Body of pancreas (tissue), 4 donors: ENCODE measurements at regions not wholly inside any gene's neighbourhood (a gene's known extent, or its start where the extent isn't known, plus 50 kb on each side); places are given as distances from the start of the nearest gene placed in this dataset.

Experiments used
- ATAC-seq: fragments of 150-250 bp; one replicate; pipeline ENCODE4 v1.9.1; 2016
- DNase-seq, 4 donors: peaks; one replicate each; pipeline ENCODE4 v3.0.0-alpha.2; 2019
- H3K27ac ChIP-seq, 4 donors: fragments of 200-600 bp; sonication (generic); 1 replicate in 3 of 4; 2 replicates in 1 of 4; pipeline versions ENCODE4 v1.5.1 to v1.6.1; 2016 to 2019; ENCODE audit warnings: mild to moderate bottlenecking in 1 of 4, mixed read lengths in 1 of 4, moderate library complexity in 1 of 4
- H3K27me3 ChIP-seq, 2 donors: fragments of 200-600 bp; sonication (generic); one replicate each; pipeline ENCODE4 v1.6.0; 2016; ENCODE audit warnings: mild to moderate bottlenecking in 1 of 2
- H3K36me3 ChIP-seq, 2 donors: fragments of 200-600 bp; sonication (generic); replicated peaks in 1 of 2; 2 replicates each; pipeline ENCODE4 v1.5.1; 2016; ENCODE audit warnings: low read depth in 2 of 2; ENCODE audit not compliant: insufficient read depth in 1 of 2
- H3K4me1 ChIP-seq: fragments of 200-600 bp; sonication (generic); one replicate; pipeline ENCODE4 v1.6.0; 2016
- H3K4me3 ChIP-seq, 2 donors: fragments of 200-600 bp; sonication (generic); 1 replicate in 1 of 2; 2 replicates in 1 of 2; pipeline ENCODE4 v1.5.1; 2016 to 2019
- H3K9me3 ChIP-seq, 3 donors: fragments of 200-600 bp; sonication (generic); 1 replicate in 2 of 3; 2 replicates in 1 of 3; pipeline ENCODE4 v1.5.1; 2016
- POLR2A ChIP-seq, 3 donors: fragments of 450-650 bp; IDR thresholded peaks; one replicate each; pipeline ENCODE4 v1.6.1; 2016; ENCODE audit warnings: antibody characterized with exemption in 3 of 3, mild to moderate bottlenecking in 2 of 3
- WGBS, 2 donors: methylation state at CpG; one replicate each; pipeline ENCODE4 v1.1.5; 2017; 5-methylcytosine and 5-hydroxymethylcytosine counted together
- intact Hi-C: fragments of 100-400 bp; cut with DNase I; formaldehyde crosslinking; loops from one replicate; pipeline ENCODE4 v1.15.1; 2023
- TF ChIP-seq, protein P1 (sequence below), 7 experiments: fragments of 450-650 bp in 4 of 7; fragments of 200-600 bp in 3 of 7; sonication (generic) in 3 of 7; IDR thresholded peaks; one replicate each; pipeline ENCODE4 v1.5.1; 2016 to 2019; ENCODE audit warnings: antibody characterized with exemption in 7 of 7

DNA sequence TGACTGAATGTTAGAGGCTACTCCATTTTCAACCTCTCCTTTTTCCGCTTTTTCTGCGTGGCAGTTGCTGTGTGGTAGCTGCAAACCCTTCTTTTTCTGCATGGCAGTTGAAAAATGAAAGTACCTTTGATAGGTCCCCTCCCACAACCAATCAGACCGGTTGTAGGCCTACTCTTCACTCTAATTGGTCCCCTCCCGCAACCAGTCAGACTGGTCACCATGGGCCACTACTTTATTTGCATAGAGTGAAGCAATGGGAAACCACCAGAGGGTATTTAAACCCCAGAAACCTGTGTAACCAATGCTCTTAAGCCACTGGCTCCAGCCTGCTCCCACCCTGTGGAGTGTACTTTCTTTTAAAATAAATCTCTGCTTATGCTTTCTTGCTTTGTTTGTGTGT, 877.8 kb downstream of the FAM133A start:
- TF ChIP-seq, protein P1, sequence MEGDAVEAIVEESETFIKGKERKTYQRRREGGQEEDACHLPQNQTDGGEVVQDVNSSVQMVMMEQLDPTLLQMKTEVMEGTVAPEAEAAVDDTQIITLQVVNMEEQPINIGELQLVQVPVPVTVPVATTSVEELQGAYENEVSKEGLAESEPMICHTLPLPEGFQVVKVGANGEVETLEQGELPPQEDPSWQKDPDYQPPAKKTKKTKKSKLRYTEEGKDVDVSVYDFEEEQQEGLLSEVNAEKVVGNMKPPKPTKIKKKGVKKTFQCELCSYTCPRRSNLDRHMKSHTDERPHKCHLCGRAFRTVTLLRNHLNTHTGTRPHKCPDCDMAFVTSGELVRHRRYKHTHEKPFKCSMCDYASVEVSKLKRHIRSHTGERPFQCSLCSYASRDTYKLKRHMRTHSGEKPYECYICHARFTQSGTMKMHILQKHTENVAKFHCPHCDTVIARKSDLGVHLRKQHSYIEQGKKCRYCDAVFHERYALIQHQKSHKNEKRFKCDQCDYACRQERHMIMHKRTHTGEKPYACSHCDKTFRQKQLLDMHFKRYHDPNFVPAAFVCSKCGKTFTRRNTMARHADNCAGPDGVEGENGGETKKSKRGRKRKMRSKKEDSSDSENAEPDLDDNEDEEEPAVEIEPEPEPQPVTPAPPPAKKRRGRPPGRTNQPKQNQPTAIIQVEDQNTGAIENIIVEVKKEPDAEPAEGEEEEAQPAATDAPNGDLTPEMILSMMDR (IDR thresholded peaks at IDR 0.05) = no peak
- TF ChIP-seq POLR2A (IDR thresholded peaks at IDR 0.05) = no peak
- WGBS, 2 donors = 87 to 96% methylated on average over 3 to 4 of the region's 4 CpGs
- Histone ChIP-seq H3K9me3 (no peaks in the 10 kb centered on the region), H3K27ac (no peak overlapping the region), H3K36me3 (no peaks in the 10 kb centered on the region), H3K4me3 (no peak overlapping the region), H3K4me1 (no peaks in the 10 kb centered on the region), H3K27me3 (no peaks in the 10 kb centered on the region)
- no peak for DNase-seq
- intact Hi-C loops = no loop called here
- ATAC-seq = no peak

DNA sequence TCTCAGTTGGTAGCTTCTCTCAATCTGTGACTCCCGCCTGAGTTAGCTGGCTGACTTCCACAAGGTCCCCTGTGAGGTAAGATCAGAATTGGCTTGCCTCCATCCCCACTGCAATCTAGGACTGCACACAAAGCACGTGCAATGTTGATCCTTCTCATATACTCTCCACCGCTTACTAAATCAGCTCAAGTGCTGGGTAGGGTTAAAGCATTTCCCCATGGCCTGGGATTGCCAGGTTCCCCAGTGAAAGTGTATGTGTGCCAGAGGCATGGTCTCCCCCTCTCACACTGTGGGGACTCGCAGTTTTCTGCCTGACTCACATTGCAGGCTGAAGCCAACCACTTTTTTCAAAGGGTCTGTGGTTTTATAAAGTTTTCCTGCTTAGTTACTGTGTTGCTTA, 886.9 kb downstream of the FAM133A start:
- intact Hi-C loops = no loop called here
- TF ChIP-seq POLR2A (IDR thresholded peaks at IDR 0.05) = no peak
- TF ChIP-seq, protein P1 (IDR thresholded peaks at IDR 0.05) = no peak
- ATAC-seq (no peak), DNase-seq (peak in 2 of 4 donors; percentile 16 to 26)
- no peaks in the 10 kb centered on the region for H3K4me1 ChIP-seq
- 33 to 57% methylated on average over 1 to 4 of the region's 4 CpGs for WGBS, 2 donors
- H3K9me3 ChIP-seq = no peaks in the 10 kb centered on the region
- H3K27me3 ChIP-seq = no peaks in the 10 kb centered on the region
- no peaks in the 10 kb centered on the region for H3K36me3 ChIP-seq
- no peak overlapping the region for H3K27ac ChIP-seq
- H3K4me3 ChIP-seq = no peak overlapping the region

DNA sequence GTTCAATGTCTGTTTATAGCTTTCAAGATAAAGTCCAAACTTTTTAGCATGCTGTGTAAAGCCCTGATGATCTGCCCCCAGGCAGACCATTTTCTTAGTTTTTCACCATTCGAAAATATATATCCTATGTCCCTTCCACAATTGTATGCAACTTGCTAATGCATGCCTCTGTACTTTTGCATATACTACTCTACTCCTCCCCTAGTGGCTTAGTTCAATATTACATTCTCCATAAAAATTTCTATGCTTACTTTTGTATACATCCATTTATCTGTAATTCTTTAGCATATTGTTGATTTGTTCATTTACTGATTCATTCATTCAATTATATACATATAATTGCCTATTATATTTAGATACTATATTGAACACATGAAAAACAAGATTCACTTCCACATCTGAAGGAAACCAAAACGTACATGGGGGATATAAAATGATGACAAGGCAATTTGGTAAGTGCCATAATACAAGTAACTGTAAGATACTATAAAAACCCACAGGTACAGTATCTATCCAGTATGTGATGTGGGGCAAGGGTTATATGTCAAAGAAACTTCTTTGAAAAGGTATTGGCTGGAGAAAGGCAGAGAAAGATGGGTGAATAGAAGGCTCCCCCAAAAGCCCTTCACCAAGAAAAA, 902.5 kb downstream of the FAM133A start:
- DNase-seq (no peak), ATAC-seq (no peak)
- Histone ChIP-seq H3K27ac (no peak overlapping the region), H3K27me3 (no peaks in the 10 kb centered on the region), H3K4me3 (no peak overlapping the region), H3K36me3 (no peaks in the 10 kb centered on the region), H3K9me3 (no peaks in the 10 kb centered on the region), H3K4me1 (no peaks in the 10 kb centered on the region)
- intact Hi-C loops = no loop called here
- TF ChIP-seq POLR2A (IDR thresholded peaks at IDR 0.05) = no peak
- TF ChIP-seq, protein P1 (IDR thresholded peaks at IDR 0.05) = peak in 4 of 7 experiments; percentile 14 to 26 (median 18)
- WGBS, 2 donors = 55 to 60% methylated on average over 2 of the region's 2 CpGs

DNA sequence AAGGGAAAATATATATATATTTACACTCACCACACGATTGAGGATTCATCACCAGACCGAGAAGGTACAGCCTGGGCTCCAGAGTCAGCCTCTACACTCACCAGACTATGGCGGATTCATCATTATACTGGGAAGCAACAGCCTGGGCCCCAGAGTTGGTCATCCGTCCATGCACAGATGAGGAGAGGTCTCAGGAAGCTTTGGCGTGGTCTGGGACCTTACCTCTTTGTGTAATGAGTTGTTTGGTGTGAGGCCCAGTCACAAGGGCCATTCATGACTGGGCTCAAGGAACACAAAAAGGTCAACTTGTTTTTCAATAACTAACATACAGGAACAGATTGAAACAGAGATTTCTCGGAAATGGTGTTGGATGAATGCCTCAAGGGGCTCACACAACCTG, 926.1 kb downstream of the FAM133A start:
- no peak overlapping the region for H3K27ac ChIP-seq
- intact Hi-C loops = no loop called here
- H3K9me3 ChIP-seq = no peaks in the 10 kb centered on the region
- H3K27me3 ChIP-seq = no peaks in the 10 kb centered on the region
- TF ChIP-seq POLR2A (IDR thresholded peaks at IDR 0.05) = no peak
- TF ChIP-seq, protein P1 (IDR thresholded peaks at IDR 0.05) = no peak
- ATAC-seq = no peak
- DNase-seq = no peak
- H3K4me1 ChIP-seq = no peaks in the 10 kb centered on the region
- no peaks in the 10 kb centered on the region for H3K36me3 ChIP-seq
- no peak overlapping the region for H3K4me3 ChIP-seq
- 85 to 86% methylated on average over 6 of the region's 6 CpGs for whole genome bisulfite sequencing, 2 donors

DNA sequence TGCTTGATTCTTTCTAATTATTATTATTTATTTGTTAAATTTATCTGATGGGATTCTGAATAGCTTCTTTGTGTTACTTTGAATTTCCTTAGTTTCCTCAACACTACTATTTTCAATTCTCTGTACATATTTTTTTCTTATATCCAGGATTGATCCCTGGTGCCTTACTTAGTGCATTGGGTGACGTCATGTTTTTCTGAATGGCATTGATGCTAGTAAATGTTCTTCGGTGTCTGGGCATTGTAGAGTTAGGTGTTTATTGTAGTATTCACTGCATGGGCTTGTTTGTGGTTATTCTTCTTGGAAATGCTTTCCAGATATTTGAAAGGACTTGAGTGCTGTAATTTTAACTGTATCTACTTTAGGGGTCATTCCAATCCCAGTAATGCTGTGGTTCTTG, 938.1 kb downstream of the FAM133A start:
- DNase-seq = no peak
- Histone ChIP-seq H3K9me3 (no peaks in the 10 kb centered on the region), H3K36me3 (no peaks in the 10 kb centered on the region), H3K4me1 (no peaks in the 10 kb centered on the region), H3K4me3 (no peak overlapping the region), H3K27ac (no peak overlapping the region), H3K27me3 (no peaks in the 10 kb centered on the region)
- ATAC-seq = no peak
- TF ChIP-seq POLR2A (IDR thresholded peaks at IDR 0.05) = no peak
- TF ChIP-seq, protein P1 (IDR thresholded peaks at IDR 0.05) = no peak
- intact Hi-C loops = no loop called here
- 79 to 88% methylated on average over 2 of the region's 2 CpGs for WGBS, 2 donors
